H1 (cell line): ENCODE measurements at regions not wholly inside any gene's neighbourhood (a gene's known extent, or its start where the extent isn't known, plus 50 kb on each side); places are given as distances from the start of the nearest gene placed in this dataset.

Source experiments
- ASH2L ChIP-seq: fragments of 200-600, 300-600 bp; sonication (generic); IDR thresholded peaks from one replicate; pipeline ENCODE4 v1.7.1; 2017; ENCODE audit warnings: low read length
- BCL11A ChIP-seq, 2 experiments: IDR thresholded peaks; one replicate each; pipeline ENCODE4 v1.6.1; 2011; ENCODE audit warnings: low read depth in 2 of 2, low read length in 2 of 2, mild to moderate bottlenecking in 2 of 2
- CREB1 ChIP-seq: IDR thresholded peaks from 2 replicates; pipeline ENCODE4 v1.6.1; 2012; ENCODE audit warnings: inconsistent platforms
- JUN ChIP-seq: IDR thresholded peaks from 2 replicates; pipeline ENCODE4 v1.6.1; 2011; ENCODE audit warnings: low read depth, mild to moderate bottlenecking, improper control_type of control experiment, low read length
- NANOG ChIP-seq: IDR thresholded peaks from 2 replicates; pipeline ENCODE4 v1.6.1; 2011; ENCODE audit warnings: low read length, low read depth, mild to moderate bottlenecking, inconsistent platforms; ENCODE audit not compliant: insufficient read depth, poor library complexity, severe bottlenecking
- PHF8 ChIP-seq: fragments of 200-600 bp; sonication (generic); conservative IDR thresholded peaks from 2 replicates; pipeline ENCODE4 v1.7.1; 2012; ENCODE audit warnings: low read depth, mild to moderate bottlenecking, inconsistent platforms, low read length, moderate library complexity

DNA sequence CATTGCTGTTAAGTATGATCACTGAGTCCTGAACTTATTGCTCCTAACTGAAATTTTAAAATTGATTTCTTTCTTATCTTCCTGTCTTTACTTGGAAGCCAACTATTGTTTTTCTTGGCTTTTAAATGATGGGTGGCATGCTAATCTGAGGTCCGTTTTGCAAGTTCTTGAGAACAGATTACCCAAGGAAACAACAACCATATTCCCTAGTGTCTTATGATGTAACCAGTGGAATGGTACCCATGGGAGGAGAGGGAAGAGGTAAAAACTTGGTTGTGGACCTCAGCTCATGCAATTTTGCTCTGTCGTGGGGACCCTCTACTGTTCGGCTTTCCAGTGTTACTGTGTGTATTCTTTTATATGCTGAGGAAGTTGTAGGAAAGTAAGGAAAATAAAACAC lies 454.8 kb upstream of the ADAMTS5 start (continued):
- TF ChIP-seq PHF8 = no peak
- no peak for TF ChIP-seq BCL11A (IDR thresholded peaks at IDR 0.05; ENCODE audit: low read depth in 2 of 2, low read length in 2 of 2)
- TF ChIP-seq NANOG = no peak
- TF ChIP-seq JUN = no peak
- TF ChIP-seq CREB1 = no peak
- TF ChIP-seq ASH2L = no peak
- TF ChIP-seq, all 59 proteins: peak for 0
